ENCODE measurements at regions not wholly inside any gene's neighbourhood (a gene's known extent, or its start where the extent isn't known, plus 50 kb on each side); places are given as distances from the start of the nearest gene placed in this dataset.

GRCh38 chr11:122028036-122028435 is 88.0 kb downstream of the BLID start:
- no peak overlapping the region for H3K27ac Mint-ChIP-seq (ENCODE audit: unreplicated experiment)
- TF ChIP-seq, protein P1, sequence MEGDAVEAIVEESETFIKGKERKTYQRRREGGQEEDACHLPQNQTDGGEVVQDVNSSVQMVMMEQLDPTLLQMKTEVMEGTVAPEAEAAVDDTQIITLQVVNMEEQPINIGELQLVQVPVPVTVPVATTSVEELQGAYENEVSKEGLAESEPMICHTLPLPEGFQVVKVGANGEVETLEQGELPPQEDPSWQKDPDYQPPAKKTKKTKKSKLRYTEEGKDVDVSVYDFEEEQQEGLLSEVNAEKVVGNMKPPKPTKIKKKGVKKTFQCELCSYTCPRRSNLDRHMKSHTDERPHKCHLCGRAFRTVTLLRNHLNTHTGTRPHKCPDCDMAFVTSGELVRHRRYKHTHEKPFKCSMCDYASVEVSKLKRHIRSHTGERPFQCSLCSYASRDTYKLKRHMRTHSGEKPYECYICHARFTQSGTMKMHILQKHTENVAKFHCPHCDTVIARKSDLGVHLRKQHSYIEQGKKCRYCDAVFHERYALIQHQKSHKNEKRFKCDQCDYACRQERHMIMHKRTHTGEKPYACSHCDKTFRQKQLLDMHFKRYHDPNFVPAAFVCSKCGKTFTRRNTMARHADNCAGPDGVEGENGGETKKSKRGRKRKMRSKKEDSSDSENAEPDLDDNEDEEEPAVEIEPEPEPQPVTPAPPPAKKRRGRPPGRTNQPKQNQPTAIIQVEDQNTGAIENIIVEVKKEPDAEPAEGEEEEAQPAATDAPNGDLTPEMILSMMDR (IDR thresholded peaks at IDR 0.05): no peak
- H3K9me3 Mint-ChIP-seq (ENCODE audit: unreplicated experiment): peaks cover 3% of the 10 kb centered on the region
- H3K4me1 Mint-ChIP-seq (ENCODE audit: unreplicated experiment): peaks cover 40% of the 10 kb centered on the region
- no peak for DNase-seq (ENCODE audit: extremely low spot score, unreplicated experiment)
- peaks cover 4% of the 10 kb centered on the region for H3K36me3 Mint-ChIP-seq (ENCODE audit: unreplicated experiment)
- H3K27me3 Mint-ChIP-seq (ENCODE audit: unreplicated experiment): no peaks in the 10 kb centered on the region
- H3K4me3 Mint-ChIP-seq (ENCODE audit: unreplicated experiment): no peak overlapping the region

DNA sequence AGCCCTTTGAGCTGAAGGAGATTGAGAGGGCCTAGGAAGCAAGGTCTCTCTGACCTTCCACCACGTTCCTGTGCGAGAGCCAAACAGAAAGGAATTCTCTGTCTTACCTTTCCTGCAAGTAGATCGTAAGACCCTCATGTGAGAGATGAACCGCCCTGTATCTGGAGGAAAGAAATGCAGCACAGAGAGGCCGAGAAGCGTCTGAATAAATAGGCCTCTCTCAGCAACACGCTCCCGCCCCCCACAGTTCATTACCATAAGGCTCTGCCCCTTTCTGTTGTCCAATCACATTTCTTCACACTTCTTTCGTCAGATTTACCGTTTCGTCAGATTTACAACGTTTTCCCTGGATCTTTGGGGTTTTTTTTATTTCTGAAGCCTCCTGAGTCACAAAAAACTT is 90.3 kb downstream of the BLID start:
- Mint-ChIP-seq H3K9me3 (ENCODE audit: unreplicated experiment) (no peaks in the 10 kb centered on the region), H3K4me1 (ENCODE audit: unreplicated experiment) (peaks cover 19% of the 10 kb centered on the region), H3K4me3 (ENCODE audit: unreplicated experiment) (no peak overlapping the region), H3K27ac (ENCODE audit: unreplicated experiment) (no peak overlapping the region), H3K36me3 (ENCODE audit: unreplicated experiment) (peaks cover 4% of the 10 kb centered on the region), H3K27me3 (ENCODE audit: unreplicated experiment) (no peaks in the 10 kb centered on the region)
- TF ChIP-seq, protein P1 (IDR thresholded peaks at IDR 0.05): no peak
- no peak for DNase-seq (ENCODE audit: extremely low spot score, unreplicated experiment)

DNA sequence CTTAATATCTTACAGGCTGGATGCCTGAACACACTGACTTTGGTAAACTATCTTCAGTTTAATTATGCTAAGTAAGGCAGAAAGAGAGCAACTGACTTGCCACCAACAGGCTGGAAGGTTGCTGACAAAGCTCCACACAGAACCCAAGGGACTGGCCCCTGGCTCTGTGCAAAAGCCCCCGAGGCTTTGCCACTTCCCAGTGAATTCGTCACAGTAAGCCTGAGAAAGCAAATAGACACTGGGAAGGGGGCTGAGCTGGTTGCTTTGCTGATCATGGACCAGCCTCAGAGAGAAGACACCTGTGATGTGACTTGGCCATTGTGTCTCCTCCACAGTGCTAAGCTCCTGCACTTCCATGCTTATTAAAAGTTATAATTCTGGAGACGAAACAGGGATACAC is 91.7 kb downstream of the BLID start:
- Mint-ChIP-seq H3K36me3 (ENCODE audit: unreplicated experiment) (peaks cover 4% of the 10 kb centered on the region), H3K9me3 (ENCODE audit: unreplicated experiment) (no peaks in the 10 kb centered on the region), H3K27me3 (ENCODE audit: unreplicated experiment) (no peaks in the 10 kb centered on the region), H3K4me3 (ENCODE audit: unreplicated experiment) (no peak overlapping the region), H3K4me1 (ENCODE audit: unreplicated experiment) (peaks cover 21% of the 10 kb centered on the region), H3K27ac (ENCODE audit: unreplicated experiment) (no peak overlapping the region)
- DNase-seq (ENCODE audit: extremely low spot score, unreplicated experiment): no peak
- TF ChIP-seq, protein P1 (IDR thresholded peaks at IDR 0.05): no peak

DNA sequence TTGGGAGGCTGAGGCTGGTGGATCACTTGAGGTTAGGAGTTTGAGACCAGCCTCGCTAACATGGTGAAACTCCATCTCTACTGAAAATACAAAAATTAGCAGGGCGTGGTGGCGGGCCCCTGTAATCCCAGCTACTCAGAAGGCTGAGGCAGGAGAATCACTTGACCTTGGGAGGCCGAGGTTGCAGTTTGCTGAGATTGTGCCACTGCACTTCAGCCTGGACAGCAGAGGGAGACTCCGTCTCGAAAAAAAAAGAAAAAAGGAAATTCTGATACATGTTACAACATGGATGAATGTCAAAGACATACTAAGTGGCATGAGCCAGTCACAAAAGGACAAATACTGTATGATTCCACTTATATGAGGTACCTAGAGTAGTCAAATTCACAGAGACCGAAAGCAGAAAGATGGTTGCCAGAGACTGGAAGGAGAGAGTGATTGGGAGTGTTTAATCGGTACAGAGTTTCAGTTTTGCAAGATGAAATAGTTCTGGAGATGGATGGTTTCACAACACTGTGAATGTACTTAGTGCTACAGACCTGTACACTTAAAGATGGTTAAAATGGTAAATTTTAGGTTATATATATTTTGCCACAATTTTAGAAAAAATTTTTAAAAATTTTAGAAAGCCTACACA is 92.3 kb downstream of the BLID start:
- Mint-ChIP-seq H3K36me3 (ENCODE audit: unreplicated experiment) (peaks cover 4% of the 10 kb centered on the region), H3K27ac (ENCODE audit: unreplicated experiment) (peak overlapping the region; percentile 59), H3K4me3 (ENCODE audit: unreplicated experiment) (no peak overlapping the region), H3K27me3 (ENCODE audit: unreplicated experiment) (no peaks in the 10 kb centered on the region), H3K9me3 (ENCODE audit: unreplicated experiment) (no peaks in the 10 kb centered on the region), H3K4me1 (ENCODE audit: unreplicated experiment) (peaks cover 25% of the 10 kb centered on the region)
- TF ChIP-seq, protein P1 (IDR thresholded peaks at IDR 0.05): peak; percentile 39
- DNase-seq (ENCODE audit: extremely low spot score, unreplicated experiment): no peak

GRCh38 chr11:122022646-122023045 is 93.4 kb downstream of the BLID start:
- Mint-ChIP-seq H3K9me3 (ENCODE audit: unreplicated experiment) (no peaks in the 10 kb centered on the region), H3K4me1 (ENCODE audit: unreplicated experiment) (peaks cover 22% of the 10 kb centered on the region), H3K36me3 (ENCODE audit: unreplicated experiment) (no peaks in the 10 kb centered on the region), H3K4me3 (ENCODE audit: unreplicated experiment) (no peak overlapping the region), H3K27me3 (ENCODE audit: unreplicated experiment) (no peaks in the 10 kb centered on the region), H3K27ac (ENCODE audit: unreplicated experiment) (no peak overlapping the region)
- TF ChIP-seq, protein P1 (IDR thresholded peaks at IDR 0.05): no peak
- no peak for DNase-seq (ENCODE audit: extremely low spot score, unreplicated experiment)
